ENCODE measurements at regions not wholly inside any gene's neighbourhood (a gene's known extent, or its start where the extent isn't known, plus 50 kb on each side); places are given as distances from the start of the nearest gene placed in this dataset.

DNA sequence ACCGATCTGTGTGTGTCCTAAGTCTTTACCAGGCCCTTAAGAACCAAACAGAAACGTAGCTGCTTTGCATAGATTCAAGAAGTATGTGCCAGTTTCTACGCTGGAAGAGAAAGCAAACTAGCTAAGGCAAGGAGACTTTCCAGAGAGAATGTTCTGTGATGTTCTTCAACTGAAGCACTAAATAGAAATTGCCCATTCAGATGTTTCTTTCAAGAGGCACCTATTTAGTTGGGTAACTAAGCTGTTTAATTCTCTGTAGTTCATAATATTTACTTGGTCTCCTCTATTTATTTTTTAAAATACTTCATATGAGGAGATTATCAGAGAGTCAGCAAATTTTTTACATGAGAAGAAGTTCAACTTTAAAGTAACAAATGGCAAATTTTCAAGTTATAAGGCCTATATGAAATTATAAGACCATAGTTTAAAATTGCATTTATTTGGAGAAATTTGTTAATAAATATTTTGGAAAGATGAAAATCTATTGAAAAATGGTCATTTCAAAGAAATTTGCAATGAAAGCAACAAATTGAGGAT, 279.0 kb downstream of the NEBL start:
- dilution Hi-C loops (cut with MboI; ENCODE audit: extremely low pct_ligation_motif_present, low sequenced_read_pairs) = no loop called here
- H2AFZ ChIP-seq (ENCODE audit: control insufficient read depth, low read length) = no peak overlapping the region
- DNase-seq (ENCODE audit: low read depth, low spot score) = no peak
- no peaks in the 10 kb centered on the region for H3K9me3 ChIP-seq (ENCODE audit: control insufficient read depth, low read depth, low read length)
- no peak overlapping the region for H3K9ac ChIP-seq (ENCODE audit: control insufficient read depth, extremely low read depth, insufficient read depth, low read length)
- no peak overlapping the region for H3K4me3 ChIP-seq (ENCODE audit: control insufficient read depth in 2 of 3, extremely low read depth in 1 of 3, insufficient read depth in 2 of 3, low read depth in 1 of 3, low read length in 3 of 3)
- no peaks in the 10 kb centered on the region for H3K36me3 ChIP-seq (ENCODE audit: control insufficient read depth in 2 of 2, extremely low read depth in 1 of 2, insufficient read depth in 2 of 2, low read length in 2 of 2)
- H4K20me1 ChIP-seq (ENCODE audit: control insufficient read depth, extremely low read depth, insufficient read depth, low read length) = no peaks in the 10 kb centered on the region
- no peaks in the 10 kb centered on the region for H3K4me1 ChIP-seq (ENCODE audit: control insufficient read depth, extremely low read depth, insufficient read depth, low read length)
- no peaks in the 10 kb centered on the region for H3K27me3 ChIP-seq (ENCODE audit: control insufficient read depth, extremely low read depth, insufficient read depth, low read length)
- H3K9me1 ChIP-seq (ENCODE audit: control insufficient read depth, extremely low read depth, insufficient read depth, low read length) = no peaks in the 10 kb centered on the region
- H3K4me2 ChIP-seq (ENCODE audit: control insufficient read depth, extremely low read depth, insufficient read depth, low read depth, low read length) = no peak overlapping the region
- H3K27ac ChIP-seq (ENCODE audit: control insufficient read depth, insufficient read depth, low read length) = no peak overlapping the region
- no peaks in the 10 kb centered on the region for H3K79me2 ChIP-seq (ENCODE audit: control insufficient read depth, insufficient read depth, low read length)
- no peak for FAIRE-seq
- TF ChIP-seq EZH2 (IDR thresholded peaks at IDR 0.05; ENCODE audit: low read length) = no peak
- TF ChIP-seq, protein P1, sequence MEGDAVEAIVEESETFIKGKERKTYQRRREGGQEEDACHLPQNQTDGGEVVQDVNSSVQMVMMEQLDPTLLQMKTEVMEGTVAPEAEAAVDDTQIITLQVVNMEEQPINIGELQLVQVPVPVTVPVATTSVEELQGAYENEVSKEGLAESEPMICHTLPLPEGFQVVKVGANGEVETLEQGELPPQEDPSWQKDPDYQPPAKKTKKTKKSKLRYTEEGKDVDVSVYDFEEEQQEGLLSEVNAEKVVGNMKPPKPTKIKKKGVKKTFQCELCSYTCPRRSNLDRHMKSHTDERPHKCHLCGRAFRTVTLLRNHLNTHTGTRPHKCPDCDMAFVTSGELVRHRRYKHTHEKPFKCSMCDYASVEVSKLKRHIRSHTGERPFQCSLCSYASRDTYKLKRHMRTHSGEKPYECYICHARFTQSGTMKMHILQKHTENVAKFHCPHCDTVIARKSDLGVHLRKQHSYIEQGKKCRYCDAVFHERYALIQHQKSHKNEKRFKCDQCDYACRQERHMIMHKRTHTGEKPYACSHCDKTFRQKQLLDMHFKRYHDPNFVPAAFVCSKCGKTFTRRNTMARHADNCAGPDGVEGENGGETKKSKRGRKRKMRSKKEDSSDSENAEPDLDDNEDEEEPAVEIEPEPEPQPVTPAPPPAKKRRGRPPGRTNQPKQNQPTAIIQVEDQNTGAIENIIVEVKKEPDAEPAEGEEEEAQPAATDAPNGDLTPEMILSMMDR (optimal IDR thresholded peaks at IDR 0.05 in 1 of 3, IDR thresholded peaks at IDR 0.05 in 1 of 3, conservative IDR thresholded peaks at IDR 0.05 in 1 of 3; ENCODE audit: extremely low read depth in 1 of 3, insufficient read depth in 2 of 3, low read length in 3 of 3) = no peak

DNA sequence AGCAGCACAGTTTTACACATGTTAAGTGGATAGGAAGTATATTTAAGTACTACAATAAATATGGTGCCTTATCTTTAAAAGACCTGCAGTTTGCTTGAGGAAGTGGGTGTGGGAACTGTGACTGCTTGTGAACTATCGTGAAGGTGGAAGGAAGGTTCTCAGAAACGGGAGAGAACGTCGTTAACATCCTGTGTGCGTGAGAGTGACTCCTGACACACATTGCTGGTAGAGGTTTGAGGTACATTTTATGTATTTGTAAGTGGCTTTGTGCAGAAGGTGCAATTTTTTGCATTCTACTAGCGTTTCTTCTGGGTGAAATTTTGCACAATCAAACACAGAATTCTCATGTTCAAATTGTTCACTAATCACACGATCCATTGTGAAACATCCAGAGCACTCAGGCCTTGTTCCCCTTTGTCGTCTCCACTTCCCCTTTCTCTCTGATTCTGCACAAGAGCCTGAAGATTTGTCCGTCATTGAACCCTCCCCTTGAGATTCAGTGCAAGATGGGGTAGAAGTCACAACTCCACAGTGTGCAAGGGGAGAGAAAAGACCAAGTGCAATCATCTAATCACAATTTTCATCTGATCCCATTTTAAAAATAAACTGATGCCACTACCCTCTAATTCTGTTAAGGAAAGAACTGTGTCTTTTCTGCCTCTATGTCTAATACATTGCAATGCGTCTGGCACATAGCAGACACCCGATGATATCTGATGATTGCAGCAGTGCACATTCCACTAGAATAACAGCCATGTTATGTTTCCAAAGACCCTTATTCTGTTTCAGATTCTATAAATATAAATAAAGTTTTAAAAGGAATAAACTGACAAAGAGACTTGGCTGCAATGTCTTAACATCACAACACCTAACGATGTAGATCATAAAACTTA, 279.9 kb downstream of the NEBL start:
- Histone ChIP-seq H3K79me2 (ENCODE audit: control insufficient read depth, insufficient read depth, low read length) (no peaks in the 10 kb centered on the region), H4K20me1 (ENCODE audit: control insufficient read depth, extremely low read depth, insufficient read depth, low read length) (no peaks in the 10 kb centered on the region), H3K9ac (ENCODE audit: control insufficient read depth, extremely low read depth, insufficient read depth, low read length) (no peak overlapping the region), H3K9me3 (ENCODE audit: control insufficient read depth, low read depth, low read length) (no peaks in the 10 kb centered on the region), H2AFZ (ENCODE audit: control insufficient read depth, low read length) (no peak overlapping the region), H3K4me2 (ENCODE audit: control insufficient read depth, extremely low read depth, insufficient read depth, low read depth, low read length) (no peak overlapping the region), H3K27ac (ENCODE audit: control insufficient read depth, insufficient read depth, low read length) (no peak overlapping the region), H3K27me3 (ENCODE audit: control insufficient read depth, extremely low read depth, insufficient read depth, low read length) (no peaks in the 10 kb centered on the region), H3K9me1 (ENCODE audit: control insufficient read depth, extremely low read depth, insufficient read depth, low read length) (no peaks in the 10 kb centered on the region), H3K4me1 (ENCODE audit: control insufficient read depth, extremely low read depth, insufficient read depth, low read length) (no peaks in the 10 kb centered on the region), H3K36me3 (ENCODE audit: control insufficient read depth in 2 of 2, extremely low read depth in 1 of 2, insufficient read depth in 2 of 2, low read length in 2 of 2) (no peaks in the 10 kb centered on the region), H3K4me3 (ENCODE audit: control insufficient read depth in 2 of 3, extremely low read depth in 1 of 3, insufficient read depth in 2 of 3, low read depth in 1 of 3, low read length in 3 of 3) (no peak overlapping the region)
- no peak for FAIRE-seq
- dilution Hi-C loops (cut with MboI; ENCODE audit: extremely low pct_ligation_motif_present, low sequenced_read_pairs) = no loop called here
- no peak for DNase-seq (ENCODE audit: low read depth, low spot score)
- TF ChIP-seq, protein P1 (optimal IDR thresholded peaks at IDR 0.05 in 1 of 3, IDR thresholded peaks at IDR 0.05 in 1 of 3, conservative IDR thresholded peaks at IDR 0.05 in 1 of 3; ENCODE audit: extremely low read depth in 1 of 3, insufficient read depth in 2 of 3, low read length in 3 of 3) = no peak
- no peak for TF ChIP-seq EZH2 (IDR thresholded peaks at IDR 0.05; ENCODE audit: low read length)

Data from keratinocyte (primary cell).